Liver (tissue), 7 donors: ENCODE measurements at regions not wholly inside any gene's neighbourhood (a gene's known extent, or its start where the extent isn't known, plus 50 kb on each side); places are given as distances from the start of the nearest gene placed in this dataset.

Experiments
- DNase-seq: peaks from one replicate; pipeline ENCODE4 v3.0.0-alpha.2; 2017; ENCODE audit warnings: low spot score
- H3K27ac ChIP-seq, 2 donors: one replicate each; pipeline ENCODE4 v1.7.0; 2013; ENCODE audit warnings: inconsistent platforms in 2 of 2, low read length in 2 of 2, control low read depth in 1 of 2, low read depth in 1 of 2, mild to moderate bottlenecking in 1 of 2
- H3K27me3 ChIP-seq, 4 donors: one replicate each; pipeline versions ENCODE4 v1.6.1 to v1.7.0; 2013; ENCODE audit warnings: low read length in 3 of 4, inconsistent platforms in 1 of 4, mild to moderate bottlenecking in 1 of 4, moderate library complexity in 1 of 4; ENCODE audit not compliant: control insufficient read depth in 4 of 4, insufficient read depth in 4 of 4
- H3K36me3 ChIP-seq, 4 donors: one replicate each; pipeline versions ENCODE4 v1.6.1 to v1.7.0; 2013; ENCODE audit warnings: low read length in 3 of 4, mild to moderate bottlenecking in 3 of 4, low read depth in 1 of 4, moderate library complexity in 1 of 4; ENCODE audit not compliant: control insufficient read depth in 4 of 4, insufficient read depth in 3 of 4
- H3K4me1 ChIP-seq, 4 donors: one replicate each; pipeline versions ENCODE4 v1.6.1 to v1.7.0; 2013; ENCODE audit warnings: low read length in 3 of 4, mild to moderate bottlenecking in 3 of 4, moderate library complexity in 1 of 4; ENCODE audit not compliant: control insufficient read depth in 4 of 4, insufficient read depth in 4 of 4
- H3K4me3 ChIP-seq, 3 donors: one replicate each; pipeline versions ENCODE4 v1.6.1 to v1.7.0; 2013; ENCODE audit warnings: low read length in 3 of 3, control low read depth in 1 of 3, low read depth in 1 of 3, mild to moderate bottlenecking in 1 of 3
- H3K9ac ChIP-seq, 2 donors: one replicate each; pipeline ENCODE4 v1.7.0; 2013; ENCODE audit warnings: low read length in 2 of 2, mild to moderate bottlenecking in 2 of 2, moderate library complexity in 2 of 2, control low read depth in 1 of 2, low read depth in 1 of 2
- H3K9me3 ChIP-seq, 4 donors: one replicate each; pipeline versions ENCODE4 v1.6.1 to v1.7.0; 2013; ENCODE audit warnings: low read length in 3 of 4; ENCODE audit not compliant: control insufficient read depth in 4 of 4
- HNF4A ChIP-seq, 2 donors: conservative IDR thresholded peaks; 2 replicates each; pipeline ENCODE4 v1.6.1; 2016; ENCODE audit warnings: antibody characterized with exemption in 2 of 2, mild to moderate bottlenecking in 2 of 2
- HNF4G ChIP-seq: IDR thresholded peaks from 2 replicates; pipeline ENCODE4 v1.6.1; 2016; ENCODE audit warnings: antibody characterized with exemption
- JUND ChIP-seq, 2 donors: IDR thresholded peaks; 2 replicates each; pipeline ENCODE4 v1.6.1; 2016; ENCODE audit warnings: antibody characterized with exemption in 2 of 2
- MAX ChIP-seq: IDR thresholded peaks from 2 replicates; pipeline ENCODE4 v1.6.1; 2016; ENCODE audit warnings: antibody characterized with exemption
- NR2F2 ChIP-seq: IDR thresholded peaks from 2 replicates; pipeline ENCODE4 v1.6.1; 2016; ENCODE audit warnings: antibody characterized with exemption
- RAD21 ChIP-seq, 2 donors: IDR thresholded peaks; 2 replicates each; pipeline ENCODE4 v1.6.1; 2016; ENCODE audit warnings: antibody characterized with exemption in 2 of 2, mild to moderate bottlenecking in 2 of 2
- REST ChIP-seq: IDR thresholded peaks from 2 replicates; pipeline ENCODE4 v1.6.1; 2016; ENCODE audit warnings: antibody characterized with exemption, mild to moderate bottlenecking
- TAF1 ChIP-seq: conservative IDR thresholded peaks from 2 replicates; pipeline ENCODE4 v1.6.1; 2016; ENCODE audit warnings: antibody characterized with exemption, mild to moderate bottlenecking
- ZBTB33 ChIP-seq: IDR thresholded peaks from 2 replicates; pipeline ENCODE4 v1.6.1; 2016; ENCODE audit warnings: antibody characterized with exemption
- WGBS: extraction: QIAGEN DNeasy Blood & Tissue Kit; methylation state at CpG from one replicate; pipeline ENCODE4 v1.1.7; 2013; 5-methylcytosine and 5-hydroxymethylcytosine counted together
- donor health status: healthy.
- donor health status: healthy.
- donor health status: healthy.
- donor health status: healthy.

- no peak for TF ChIP-seq REST
- no peak for TF ChIP-seq JUND (IDR thresholded peaks at IDR 0.05)
- TF ChIP-seq NR2F2, result no peak
- TF ChIP-seq ZBTB33, result no peak
- no peak for TF ChIP-seq RAD21 (IDR thresholded peaks at IDR 0.05)
- no peak for TF ChIP-seq TAF1
Measured at GRCh38 chr15:88395872-88396781, 71.1 kb downstream of the MRPL46 start (continued).

GRCh38 chr15:88395241-88395640 is 71.9 kb downstream of the MRPL46 start:
- no peak overlapping the region for H3K4me3 ChIP-seq
- TF ChIP-seq HNF4G, result no peak
- TF ChIP-seq MAX, result no peak
- TF ChIP-seq HNF4A (conservative IDR thresholded peaks at IDR 0.05), result no peak
- H3K27ac ChIP-seq, result no peak overlapping the region
- no peaks in the 10 kb centered on the region for H3K9me3 ChIP-seq
- WGBS, result 81% methylated on average over 7 of the region's 7 CpGs
- no peak overlapping the region for H3K9ac ChIP-seq
- H3K27me3 ChIP-seq, result no peaks in the 10 kb centered on the region
- H3K4me1 ChIP-seq, result no peaks in the 10 kb centered on the region
- no peaks in the 10 kb centered on the region for H3K36me3 ChIP-seq
- DNase-seq, result no peak

GRCh38 chr15:88394553-88395145 is 72.5 kb downstream of the MRPL46 start:
- no peak for TF ChIP-seq TAF1
- H3K27me3 ChIP-seq, result no peaks in the 10 kb centered on the region
- no peak overlapping the region for H3K27ac ChIP-seq
- H3K9ac ChIP-seq, result no peak overlapping the region
- H3K4me1 ChIP-seq, result no peaks in the 10 kb centered on the region
- WGBS, result 88% methylated on average over 1 of the region's 1 CpG
- H3K4me3 ChIP-seq, result no peak overlapping the region
- no peaks in the 10 kb centered on the region for H3K9me3 ChIP-seq
- H3K36me3 ChIP-seq, result no peaks in the 10 kb centered on the region
- no peak for DNase-seq
